Gastrocnemius medialis (tissue), 4 donors: ENCODE measurements at regions not wholly inside any gene's neighbourhood (a gene's known extent, or its start where the extent isn't known, plus 50 kb on each side); places are given as distances from the start of the nearest gene placed in this dataset.

Experiments
- POLR2A ChIP-seq, 2 donors: fragments of 450-650 bp; IDR thresholded peaks; one replicate each; pipeline ENCODE4 v1.6.1; 2017; ENCODE audit warnings: antibody characterized with exemption in 2 of 2, mild to moderate bottlenecking in 2 of 2, moderate library complexity in 2 of 2
- TF ChIP-seq, protein P1 (sequence below), 5 experiments: fragments of 450-650 bp in 3 of 5; fragments of 200-600 bp in 2 of 5; sonication (generic) in 2 of 5; IDR thresholded peaks in 4 of 5; conservative IDR thresholded peaks in 1 of 5; 1 replicate in 4 of 5; 2 replicates in 1 of 5; pipeline ENCODE4 v1.5.1; 2016 to 2019; ENCODE audit warnings: antibody characterized with exemption in 5 of 5, mild to moderate bottlenecking in 3 of 5, moderate library complexity in 3 of 5

DNA sequence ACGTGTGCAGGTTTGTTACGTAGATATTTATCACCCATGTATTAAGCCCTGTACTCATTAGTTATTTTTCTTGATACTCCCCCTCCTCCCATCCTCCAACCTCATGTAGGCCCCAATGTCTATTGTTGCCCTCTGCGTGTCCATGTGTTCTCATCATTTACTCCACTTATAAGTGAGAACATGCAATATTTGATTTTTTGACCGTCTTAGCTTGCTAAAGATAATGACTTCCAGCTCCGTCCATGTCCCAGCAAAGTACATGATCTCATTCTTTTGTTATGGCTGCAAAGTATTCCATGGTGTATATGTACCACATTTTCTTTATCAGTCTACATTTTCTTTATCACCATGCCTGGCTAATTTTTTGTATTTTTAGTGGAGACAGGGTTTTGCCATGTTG is 623.2 kb downstream of the SQOR start:
- TF ChIP-seq POLR2A (IDR thresholded peaks at IDR 0.05): no peak
- TF ChIP-seq, protein P1, sequence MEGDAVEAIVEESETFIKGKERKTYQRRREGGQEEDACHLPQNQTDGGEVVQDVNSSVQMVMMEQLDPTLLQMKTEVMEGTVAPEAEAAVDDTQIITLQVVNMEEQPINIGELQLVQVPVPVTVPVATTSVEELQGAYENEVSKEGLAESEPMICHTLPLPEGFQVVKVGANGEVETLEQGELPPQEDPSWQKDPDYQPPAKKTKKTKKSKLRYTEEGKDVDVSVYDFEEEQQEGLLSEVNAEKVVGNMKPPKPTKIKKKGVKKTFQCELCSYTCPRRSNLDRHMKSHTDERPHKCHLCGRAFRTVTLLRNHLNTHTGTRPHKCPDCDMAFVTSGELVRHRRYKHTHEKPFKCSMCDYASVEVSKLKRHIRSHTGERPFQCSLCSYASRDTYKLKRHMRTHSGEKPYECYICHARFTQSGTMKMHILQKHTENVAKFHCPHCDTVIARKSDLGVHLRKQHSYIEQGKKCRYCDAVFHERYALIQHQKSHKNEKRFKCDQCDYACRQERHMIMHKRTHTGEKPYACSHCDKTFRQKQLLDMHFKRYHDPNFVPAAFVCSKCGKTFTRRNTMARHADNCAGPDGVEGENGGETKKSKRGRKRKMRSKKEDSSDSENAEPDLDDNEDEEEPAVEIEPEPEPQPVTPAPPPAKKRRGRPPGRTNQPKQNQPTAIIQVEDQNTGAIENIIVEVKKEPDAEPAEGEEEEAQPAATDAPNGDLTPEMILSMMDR (IDR thresholded peaks at IDR 0.05 in 4 of 5, conservative IDR thresholded peaks at IDR 0.05 in 1 of 5): no peak
